Fibroblast of skin of right quadriceps (primary cell): ENCODE measurements at regions not wholly inside any gene's neighbourhood (a gene's known extent, or its start where the extent isn't known, plus 50 kb on each side); places are given as distances from the start of the nearest gene placed in this dataset.

Source experiments
- DNase-seq: peaks from one replicate; pipeline ENCODE4 v3.0.0-alpha.2; 2013

- DNase-seq = no peak
Measured at GRCh38 chr2:204012072-204012653, 75.6 kb downstream of the ICOS start.

- DNase-seq = no peak
Measured at GRCh38 chr2:204015118-204015843, 78.7 kb downstream of the ICOS start.

- DNase-seq = no peak
Measured at GRCh38 chr2:204018717-204019116, 82.2 kb downstream of the ICOS start.

GRCh38 chr2:204019572-204020501 lies 83.3 kb downstream of the ICOS start:
- DNase-seq = peak; percentile 4

- DNase-seq = no peak
Measured at GRCh38 chr2:204021290-204022081, 84.9 kb downstream of the ICOS start.

- no peak for DNase-seq
Measured at GRCh38 chr2:204022550-204022949, 86.0 kb downstream of the ICOS start.

- DNase-seq = no peak
Measured at GRCh38 chr2:204023088-204023487, 86.5 kb downstream of the ICOS start.

GRCh38 chr2:204024503-204024902 lies 87.9 kb downstream of the ICOS start:
- peak; percentile 17 for DNase-seq

GRCh38 chr2:204024906-204025475 lies 88.4 kb downstream of the ICOS start:
- DNase-seq = no peak

GRCh38 chr2:204026294-204026693 lies 89.7 kb downstream of the ICOS start:
- DNase-seq = no peak

GRCh38 chr2:204027091-204027490 lies 90.5 kb downstream of the ICOS start:
- DNase-seq = peak; percentile 15

- DNase-seq = no peak
Measured at GRCh38 chr2:204030322-204030721, 93.8 kb downstream of the ICOS start.

- DNase-seq = no peak
Measured at GRCh38 chr2:204031056-204031455, 94.5 kb downstream of the ICOS start.

- no peak for DNase-seq
Measured at GRCh38 chr2:204032301-204032700, 95.7 kb downstream of the ICOS start.

- no peak for DNase-seq
Measured at GRCh38 chr2:204033611-204034495, 97.3 kb downstream of the ICOS start.

GRCh38 chr2:204036706-204037105 lies 100.1 kb downstream of the ICOS start:
- DNase-seq = no peak

GRCh38 chr2:204037286-204037685 lies 100.7 kb downstream of the ICOS start:
- no peak for DNase-seq

- no peak for DNase-seq
Measured at GRCh38 chr2:204039298-204039838, 102.8 kb downstream of the ICOS start.

GRCh38 chr2:204040016-204040415 lies 103.5 kb downstream of the ICOS start:
- DNase-seq = no peak

GRCh38 chr2:204042401-204042800 lies 105.8 kb downstream of the ICOS start:
- DNase-seq = no peak

GRCh38 chr2:204046145-204046544 lies 109.6 kb downstream of the ICOS start:
- DNase-seq = no peak
